IMR-90 (cell line): ENCODE measurements at regions not wholly inside any gene's neighbourhood (a gene's known extent, or its start where the extent isn't known, plus 50 kb on each side); places are given as distances from the start of the nearest gene placed in this dataset.

Experiments used
- MAFK ChIP-seq: IDR thresholded peaks from 2 replicates; pipeline ENCODE4 v1.6.1; 2012; ENCODE audit warnings: low read depth, low read length, improper control_type of control experiment
- NFE2L2 ChIP-seq: fragments of 150-350 bp; IDR thresholded peaks from 2 replicates; pipeline ENCODE4 v1.6.1; 2016; ENCODE audit warnings: low read depth, mild to moderate bottlenecking, low read length
- POLR2A ChIP-seq: IDR thresholded peaks from 2 replicates; pipeline ENCODE4 v1.6.1; 2012; ENCODE audit warnings: mild to moderate bottlenecking, low read depth, low read length
- RAD21 ChIP-seq: IDR thresholded peaks from 2 replicates; pipeline ENCODE4 v1.6.1; 2012; ENCODE audit warnings: low read length, improper control_type of control experiment
- RFX5 ChIP-seq: IDR thresholded peaks from 2 replicates; pipeline ENCODE4 v1.8.0; 2012; ENCODE audit warnings: low read depth, mild to moderate bottlenecking, low read length, moderate library complexity
- SMC3 ChIP-seq: fragments of 150-350 bp; IDR thresholded peaks from 2 replicates; pipeline ENCODE4 v1.6.1; 2016; ENCODE audit warnings: low read depth, mild to moderate bottlenecking, antibody characterized with exemption, low read length, moderate library complexity
- TF ChIP-seq, protein P1 (sequence below): conservative IDR thresholded peaks from 2 replicates; pipeline ENCODE4 v1.5.1; 2012; ENCODE audit warnings: mild to moderate bottlenecking, low read depth, low read length, improper control_type of control experiment
- TF ChIP-seq, protein P2 (sequence below): fragments of 150-350 bp; IDR thresholded peaks from 2 replicates; pipeline ENCODE4 v1.6.1; 2017; ENCODE audit warnings: mild to moderate bottlenecking, antibody characterized with exemption, low read length, low read depth

- TF ChIP-seq, protein P1, sequence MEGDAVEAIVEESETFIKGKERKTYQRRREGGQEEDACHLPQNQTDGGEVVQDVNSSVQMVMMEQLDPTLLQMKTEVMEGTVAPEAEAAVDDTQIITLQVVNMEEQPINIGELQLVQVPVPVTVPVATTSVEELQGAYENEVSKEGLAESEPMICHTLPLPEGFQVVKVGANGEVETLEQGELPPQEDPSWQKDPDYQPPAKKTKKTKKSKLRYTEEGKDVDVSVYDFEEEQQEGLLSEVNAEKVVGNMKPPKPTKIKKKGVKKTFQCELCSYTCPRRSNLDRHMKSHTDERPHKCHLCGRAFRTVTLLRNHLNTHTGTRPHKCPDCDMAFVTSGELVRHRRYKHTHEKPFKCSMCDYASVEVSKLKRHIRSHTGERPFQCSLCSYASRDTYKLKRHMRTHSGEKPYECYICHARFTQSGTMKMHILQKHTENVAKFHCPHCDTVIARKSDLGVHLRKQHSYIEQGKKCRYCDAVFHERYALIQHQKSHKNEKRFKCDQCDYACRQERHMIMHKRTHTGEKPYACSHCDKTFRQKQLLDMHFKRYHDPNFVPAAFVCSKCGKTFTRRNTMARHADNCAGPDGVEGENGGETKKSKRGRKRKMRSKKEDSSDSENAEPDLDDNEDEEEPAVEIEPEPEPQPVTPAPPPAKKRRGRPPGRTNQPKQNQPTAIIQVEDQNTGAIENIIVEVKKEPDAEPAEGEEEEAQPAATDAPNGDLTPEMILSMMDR: no peak
- TF ChIP-seq POLR2A: no peak
- TF ChIP-seq, protein P2, sequence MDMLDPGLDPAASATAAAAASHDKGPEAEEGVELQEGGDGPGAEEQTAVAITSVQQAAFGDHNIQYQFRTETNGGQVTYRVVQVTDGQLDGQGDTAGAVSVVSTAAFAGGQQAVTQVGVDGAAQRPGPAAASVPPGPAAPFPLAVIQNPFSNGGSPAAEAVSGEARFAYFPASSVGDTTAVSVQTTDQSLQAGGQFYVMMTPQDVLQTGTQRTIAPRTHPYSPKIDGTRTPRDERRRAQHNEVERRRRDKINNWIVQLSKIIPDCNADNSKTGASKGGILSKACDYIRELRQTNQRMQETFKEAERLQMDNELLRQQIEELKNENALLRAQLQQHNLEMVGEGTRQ: no peak
- no peak for TF ChIP-seq MAFK
- TF ChIP-seq SMC3: no peak
- no peak for TF ChIP-seq RFX5
- TF ChIP-seq NFE2L2: no peak
- no peak for TF ChIP-seq RAD21
Observed at GRCh38 chr16:86949116-86949515, 368.1 kb downstream of the C16orf95 start.
